HepG2 (cell line): ENCODE measurements at regions not wholly inside any gene's neighbourhood (a gene's known extent, or its start where the extent isn't known, plus 50 kb on each side); places are given as distances from the start of the nearest gene placed in this dataset.

Experiments
- ATAC-seq: fragments of 200-7000 bp; cut with Tn5 transposase; 3 replicates; pipeline ENCODE4 v1.9.1; 2020; ENCODE audit warnings: mild to moderate bottlenecking, moderate library complexity
- BruUV-seq: library from RNA; stranded (reverse); fragments of 400-500 nt; replicated peaks from 2 replicates; lab custom pipeline; 2021; lab: Mats Ljungman, UMichigan
- CTCF ChIA-PET: fragments of 300-600 bp; formaldehyde crosslinking; extraction: SDS; loops from one replicate; lab custom pipeline; 2021; ENCODE audit warnings: low total read pairs, inconsistent platforms, low intra/inter-chr PET ratio; lab: Yijun Ruan, JAX
- POLR2A ChIA-PET: fragments of 350-600 bp; sonication (Branson Sonifier 250); formaldehyde crosslinking; loops from one replicate; lab custom pipeline; 2020; ENCODE audit warnings: antibody characterized with exemption, inconsistent platforms; lab: Yijun Ruan, JAX
- DNase-seq: peaks from one replicate; pipeline ENCODE4 v3.0.0-alpha.2; 2015; ENCODE audit warnings: low spot score
- FAIRE-seq: peaks from 3 replicates; lab custom pipeline; 2011; peaks lifted over from hg19 to GRCh38; lab: Jason Lieb, UNC
- H2AFZ ChIP-seq: one replicate; pipeline ENCODE4 v1.6.1; 2011; ENCODE audit warnings: low read length, inconsistent platforms
- H3K27ac ChIP-seq: fragments of 300-600 bp; 3 replicates; pipeline ENCODE4 v1.8.0; 2011; ENCODE audit warnings: mixed run types, mild to moderate bottlenecking, mixed read lengths, low read length, inconsistent platforms; ENCODE audit not compliant: insufficient read depth; ENCODE audit errors: extremely low read length
- H3K27me3 ChIP-seq, 2 experiments: fragments of 200-600 bp in 1 of 2; 2 replicates in 1 of 2; 3 replicates in 1 of 2; pipeline versions ENCODE4 v1.6.0 to v1.8.0; 2011; ENCODE audit warnings: low read length in 2 of 2, mild to moderate bottlenecking in 2 of 2, moderate library complexity in 2 of 2, inconsistent platforms in 1 of 2; ENCODE audit not compliant: insufficient read depth in 2 of 2, control insufficient read depth in 1 of 2
- H3K36me3 ChIP-seq, 2 experiments: fragments of 200-600 bp in 1 of 2; replicated peaks in 1 of 2; 2 replicates in 1 of 2; 3 replicates in 1 of 2; pipeline versions ENCODE4 v1.5.1 to v1.8.0; 2011; ENCODE audit warnings: low read length in 2 of 2, inconsistent platforms in 1 of 2; ENCODE audit not compliant: insufficient read depth in 2 of 2, control insufficient read depth in 1 of 2
- H3K4me1 ChIP-seq: 2 replicates; pipeline ENCODE4 v1.5.1; 2012; ENCODE audit warnings: low read length, inconsistent platforms; ENCODE audit not compliant: insufficient read depth
- H3K4me2 ChIP-seq: 2 replicates; pipeline ENCODE4 v1.6.0; 2011; ENCODE audit warnings: low read depth, low read length, inconsistent platforms
- H3K4me3 ChIP-seq, 3 experiments: fragments of 200-600 bp in 1 of 3; sonication (generic), shearing (Covaris generic) in 1 of 3; replicated peaks in 1 of 3; 2 replicates each; pipeline ENCODE4 v1.5.1; 2011 to 2016; ENCODE audit warnings: low read length in 3 of 3, inconsistent platforms in 2 of 3, low read depth in 2 of 3, mild to moderate bottlenecking in 2 of 3, control low read depth in 1 of 3, mixed read lengths in 1 of 3; ENCODE audit not compliant: insufficient read depth in 1 of 3
- H3K79me2 ChIP-seq: one replicate; pipeline ENCODE4 v1.6.1; 2011; ENCODE audit warnings: low read length, inconsistent platforms; ENCODE audit not compliant: insufficient read depth
- H3K9ac ChIP-seq: 2 replicates; pipeline ENCODE4 v1.6.0; 2011; ENCODE audit warnings: mild to moderate bottlenecking, low read depth, low read length, inconsistent platforms; ENCODE audit not compliant: insufficient read depth
- H3K9me3 ChIP-seq: 2 replicates; pipeline ENCODE4 v1.5.1; 2012; ENCODE audit warnings: mild to moderate bottlenecking, low read length
- H4K20me1 ChIP-seq: 2 replicates; pipeline ENCODE4 v1.6.0; 2011; ENCODE audit warnings: inconsistent platforms, mild to moderate bottlenecking, low read length, moderate library complexity; ENCODE audit not compliant: insufficient read depth
- ARNT ChIP-seq: fragments of 450-650 bp; IDR thresholded peaks from 2 replicates; pipeline ENCODE4 v1.6.1; 2017
- CEBPB ChIP-seq: IDR thresholded peaks from 2 replicates; pipeline ENCODE4 v1.6.1; 2011; ENCODE audit warnings: low read depth, low read length, improper control_type of control experiment, borderline replicate concordance
- KIAA2018 ChIP-seq: sonication (generic); formaldehyde crosslinking; IDR thresholded peaks from 2 replicates; pipeline ENCODE4 v1.5.0; 2020; ENCODE audit warnings: mild to moderate bottlenecking, missing genetic modification reagents, borderline replicate concordance
- MLXIP ChIP-seq: sonication (generic); formaldehyde crosslinking; IDR thresholded peaks from 2 replicates; pipeline ENCODE4 v1.9.0; 2021; ENCODE audit warnings: missing genetic modification reagents, borderline replicate concordance
- ZNF557 ChIP-seq: sonication (generic); formaldehyde crosslinking; IDR thresholded peaks from 2 replicates; pipeline ENCODE4 v1.4.0; 2020; ENCODE audit warnings: missing genetic modification reagents
- ZNF768 ChIP-seq: sonication (generic); formaldehyde crosslinking; IDR thresholded peaks from 2 replicates; pipeline ENCODE4 v1.4.0; 2020; ENCODE audit warnings: missing genetic modification reagents
- WGBS: methylation state at CpG from one replicate; pipeline ENCODE4 v1.1.6; 2017; ENCODE audit warnings: low lambda C conversion rate; 5-methylcytosine and 5-hydroxymethylcytosine counted together
- in situ Hi-C: cut with HindIII; loops from 2 replicates; pipeline ENCODE4 v1.10.0; 2017; ENCODE audit warnings: low pct_unique_long_range_greater_than_20kb; ENCODE audit not compliant: extremely low pct_ligation_motif_present
- intact Hi-C: fragments of 100-400 bp; cut with micrococcal nuclease; formaldehyde crosslinking; loops from one replicate; pipeline ENCODE4 v1.10.0; 2022; ENCODE audit not compliant: unreplicated experiment

- TF ChIP-seq KIAA2018 (CRISPR knock-in tag) = no peak
- TF ChIP-seq ZNF768 (CRISPR knock-in tag) = no peak
- TF ChIP-seq ZNF557 = no peak
- no peak for TF ChIP-seq ARNT
Observed at GRCh38 chr1:192952646-192953045, 106.5 kb downstream of the UCHL5 start (continued).

GRCh38 chr1:192954705-192955265 lies 104.4 kb downstream of the UCHL5 start:
- 66% methylated on average over 7 of the region's 7 CpGs for WGBS
- ChIA-PET CTCF (no interaction called here), POLR2A (no interaction called here)
- no peak for TF ChIP-seq MLXIP (CRISPR knock-in tag)
- 0 out of 2 replicates have a peak, but pooled peaks have one; percentile 6 for TF ChIP-seq CEBPB
- H4K20me1 ChIP-seq = no peaks in the 10 kb centered on the region
- BruUV-seq = no TSS peak
- DNase-seq (no peak), ATAC-seq (no peak), FAIRE-seq (no peak)
- no peak overlapping the region for H3K4me3 ChIP-seq
- no peaks in the 10 kb centered on the region for H3K4me1 ChIP-seq
- H2AFZ ChIP-seq = no peak overlapping the region
- no peak overlapping the region for H3K9ac ChIP-seq
- intact Hi-C loops (no loop called here), in situ Hi-C loops (no loop called here)
- H3K27ac ChIP-seq = no peak overlapping the region
- no peaks in the 10 kb centered on the region for H3K9me3 ChIP-seq
- H3K27me3 ChIP-seq = no peaks in the 10 kb centered on the region
- H3K79me2 ChIP-seq = no peaks in the 10 kb centered on the region
- H3K36me3 ChIP-seq = no peaks in the 10 kb centered on the region
- H3K4me2 ChIP-seq = no peak overlapping the region
